ENCODE measurements at regions not wholly inside any gene's neighbourhood (a gene's known extent, or its start where the extent isn't known, plus 50 kb on each side); places are given as distances from the start of the nearest gene placed in this dataset.

DNA sequence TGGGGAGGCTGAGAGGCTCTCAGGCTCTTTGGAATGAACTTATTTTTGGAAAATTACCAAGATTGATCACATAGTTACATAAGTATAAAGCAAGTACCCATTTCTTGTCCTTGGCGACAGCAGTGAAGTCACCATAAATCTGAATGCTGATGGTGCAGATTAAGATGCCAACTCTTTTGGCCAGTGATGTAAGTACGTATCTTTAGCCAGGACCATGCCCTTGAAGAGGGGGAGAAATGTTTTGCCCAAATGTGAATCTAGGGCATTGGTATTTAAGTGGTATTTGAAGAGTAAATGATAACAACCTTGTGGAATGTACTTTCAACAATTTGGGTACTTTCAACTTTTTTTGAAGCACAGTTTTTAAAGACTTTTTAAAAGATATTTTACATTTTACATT lies 68.2 kb upstream of the RAD23B start:
- Histone ChIP-seq H3K27me3 (replicated peaks; ENCODE audit: control insufficient read depth, insufficient read depth, low read length) (no peaks in the 10 kb centered on the region), H3K4me3 (replicated peaks; ENCODE audit: low read depth, low read length) (no peak overlapping the region), H3K36me3 (ENCODE audit: control insufficient read depth, insufficient read depth, low read length) (no peaks in the 10 kb centered on the region)
- no peak for DNase-seq (ENCODE audit: extremely low read depth, insufficient read length)
- TF ChIP-seq, protein P1, sequence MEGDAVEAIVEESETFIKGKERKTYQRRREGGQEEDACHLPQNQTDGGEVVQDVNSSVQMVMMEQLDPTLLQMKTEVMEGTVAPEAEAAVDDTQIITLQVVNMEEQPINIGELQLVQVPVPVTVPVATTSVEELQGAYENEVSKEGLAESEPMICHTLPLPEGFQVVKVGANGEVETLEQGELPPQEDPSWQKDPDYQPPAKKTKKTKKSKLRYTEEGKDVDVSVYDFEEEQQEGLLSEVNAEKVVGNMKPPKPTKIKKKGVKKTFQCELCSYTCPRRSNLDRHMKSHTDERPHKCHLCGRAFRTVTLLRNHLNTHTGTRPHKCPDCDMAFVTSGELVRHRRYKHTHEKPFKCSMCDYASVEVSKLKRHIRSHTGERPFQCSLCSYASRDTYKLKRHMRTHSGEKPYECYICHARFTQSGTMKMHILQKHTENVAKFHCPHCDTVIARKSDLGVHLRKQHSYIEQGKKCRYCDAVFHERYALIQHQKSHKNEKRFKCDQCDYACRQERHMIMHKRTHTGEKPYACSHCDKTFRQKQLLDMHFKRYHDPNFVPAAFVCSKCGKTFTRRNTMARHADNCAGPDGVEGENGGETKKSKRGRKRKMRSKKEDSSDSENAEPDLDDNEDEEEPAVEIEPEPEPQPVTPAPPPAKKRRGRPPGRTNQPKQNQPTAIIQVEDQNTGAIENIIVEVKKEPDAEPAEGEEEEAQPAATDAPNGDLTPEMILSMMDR (IDR thresholded peaks at IDR 0.05; ENCODE audit: insufficient read depth, low read length, poor library complexity, severe bottlenecking) = no peak

GRCh38 chr9:107215381-107215780 lies 67.7 kb upstream of the RAD23B start:
- H3K36me3 ChIP-seq (ENCODE audit: control insufficient read depth, insufficient read depth, low read length) = no peaks in the 10 kb centered on the region
- H3K4me3 ChIP-seq (replicated peaks; ENCODE audit: low read depth, low read length) = no peak overlapping the region
- no peaks in the 10 kb centered on the region for H3K27me3 ChIP-seq (replicated peaks; ENCODE audit: control insufficient read depth, insufficient read depth, low read length)
- no peak for DNase-seq (ENCODE audit: extremely low read depth, insufficient read length)
- TF ChIP-seq, protein P1 (IDR thresholded peaks at IDR 0.05; ENCODE audit: insufficient read depth, low read length, poor library complexity, severe bottlenecking) = no peak

GRCh38 chr9:107216329-107216728 lies 66.8 kb upstream of the RAD23B start:
- TF ChIP-seq, protein P1 (IDR thresholded peaks at IDR 0.05; ENCODE audit: insufficient read depth, low read length, poor library complexity, severe bottlenecking) = no peak
- Histone ChIP-seq H3K4me3 (replicated peaks; ENCODE audit: low read depth, low read length) (no peak overlapping the region), H3K36me3 (ENCODE audit: control insufficient read depth, insufficient read depth, low read length) (no peaks in the 10 kb centered on the region), H3K27me3 (replicated peaks; ENCODE audit: control insufficient read depth, insufficient read depth, low read length) (no peaks in the 10 kb centered on the region)
- no peak for DNase-seq (ENCODE audit: extremely low read depth, insufficient read length)

DNA sequence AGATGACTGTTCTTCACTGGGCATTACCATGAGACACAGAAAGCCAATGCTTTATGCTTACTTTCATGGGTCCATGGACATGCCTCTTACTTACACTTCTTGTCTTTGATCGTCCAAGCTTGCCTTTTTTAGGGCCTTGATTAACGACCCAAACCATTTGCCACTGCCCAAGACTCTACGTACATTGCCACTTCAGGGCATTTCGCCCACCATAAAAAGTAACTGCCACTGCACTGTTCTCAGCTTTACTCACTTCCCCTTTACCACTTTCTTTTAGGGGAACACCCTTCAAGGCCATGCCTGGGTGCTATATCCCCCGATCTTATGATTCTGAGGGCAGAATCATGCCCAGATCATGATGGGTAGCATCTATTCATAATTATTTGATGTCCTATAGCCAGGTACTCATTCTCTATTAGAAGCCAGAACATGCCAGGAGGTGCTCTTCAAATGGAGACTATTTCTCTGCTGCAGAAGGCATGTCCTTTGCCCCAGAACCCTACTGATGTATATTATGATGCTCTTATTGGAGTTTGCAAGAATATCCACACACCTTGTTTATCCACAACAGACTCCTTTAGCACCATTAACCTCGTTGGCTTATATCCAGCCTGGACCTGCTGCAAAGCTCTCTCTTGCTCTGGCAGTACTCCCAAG lies 64.1 kb upstream of the RAD23B start:
- no peaks in the 10 kb centered on the region for H3K36me3 ChIP-seq (ENCODE audit: control insufficient read depth, insufficient read depth, low read length)
- no peaks in the 10 kb centered on the region for H3K27me3 ChIP-seq (replicated peaks; ENCODE audit: control insufficient read depth, insufficient read depth, low read length)
- no peak for DNase-seq (ENCODE audit: extremely low read depth, insufficient read length)
- no peak overlapping the region for H3K4me3 ChIP-seq (replicated peaks; ENCODE audit: low read depth, low read length)
- TF ChIP-seq, protein P1 (IDR thresholded peaks at IDR 0.05; ENCODE audit: insufficient read depth, low read length, poor library complexity, severe bottlenecking) = no peak

GRCh38 chr9:107219486-107220077 lies 63.5 kb upstream of the RAD23B start:
- no peak for DNase-seq (ENCODE audit: extremely low read depth, insufficient read length)
- Histone ChIP-seq H3K27me3 (replicated peaks; ENCODE audit: control insufficient read depth, insufficient read depth, low read length) (no peaks in the 10 kb centered on the region), H3K4me3 (replicated peaks; ENCODE audit: low read depth, low read length) (no peak overlapping the region), H3K36me3 (ENCODE audit: control insufficient read depth, insufficient read depth, low read length) (no peaks in the 10 kb centered on the region)
- TF ChIP-seq, protein P1 (IDR thresholded peaks at IDR 0.05; ENCODE audit: insufficient read depth, low read length, poor library complexity, severe bottlenecking) = no peak
